Osteoblast (primary cell): ENCODE measurements at regions not wholly inside any gene's neighbourhood (a gene's known extent, or its start where the extent isn't known, plus 50 kb on each side); places are given as distances from the start of the nearest gene placed in this dataset.

Source experiments
- DNase-seq: peaks from one replicate; pipeline ENCODE4 v3.0.0; 2011; ENCODE audit warnings: low spot score, mixed read lengths; ENCODE audit not compliant: insufficient read length; ENCODE audit errors: missing footprints
- H2AFZ ChIP-seq: 2 replicates; pipeline ENCODE4 v1.6.0; 2011; ENCODE audit warnings: mild to moderate bottlenecking, low read length
- H3K27ac ChIP-seq: 2 replicates; pipeline ENCODE4 v1.5.1; 2011; ENCODE audit warnings: mild to moderate bottlenecking, low read depth, low read length, moderate library complexity
- H3K27me3 ChIP-seq: 2 replicates; pipeline ENCODE4 v1.6.0; 2012; ENCODE audit warnings: mild to moderate bottlenecking, control low read depth, inconsistent platforms, low read length, moderate library complexity; ENCODE audit not compliant: insufficient read depth
- H3K36me3 ChIP-seq: 2 replicates; pipeline ENCODE4 v1.5.1; 2011; ENCODE audit warnings: mild to moderate bottlenecking, low read length, control low read depth, moderate library complexity; ENCODE audit not compliant: insufficient read depth
- H3K4me1 ChIP-seq: 2 replicates; pipeline ENCODE4 v1.5.1; 2011; ENCODE audit warnings: mild to moderate bottlenecking, low read length, control low read depth, moderate library complexity; ENCODE audit not compliant: insufficient read depth
- H3K4me2 ChIP-seq: 2 replicates; pipeline ENCODE4 v1.6.0; 2011; ENCODE audit warnings: mild to moderate bottlenecking, low read length; ENCODE audit not compliant: insufficient read depth
- H3K4me3 ChIP-seq: fragments of 200-600 bp; sonication (generic); 3 replicates; pipeline ENCODE4 v1.5.1; 2012; ENCODE audit warnings: mild to moderate bottlenecking, low read length, inconsistent platforms; ENCODE audit not compliant: insufficient read depth
- H3K79me2 ChIP-seq: 2 replicates; pipeline ENCODE4 v1.6.0; 2012; ENCODE audit warnings: mild to moderate bottlenecking, low read length, control low read depth, inconsistent platforms; ENCODE audit not compliant: insufficient read depth
- H3K9me3 ChIP-seq: 2 replicates; pipeline ENCODE4 v1.5.1; 2011; ENCODE audit warnings: low read depth, low read length, control low read depth
- H4K20me1 ChIP-seq: 2 replicates; pipeline ENCODE4 v1.6.0; 2012; ENCODE audit warnings: mild to moderate bottlenecking, low read length, control low read depth; ENCODE audit not compliant: insufficient read depth
- TF ChIP-seq, protein P1 (sequence below): IDR thresholded peaks from 2 replicates; pipeline ENCODE4 v1.5.1; 2011; ENCODE audit warnings: mild to moderate bottlenecking, low read depth, low read length, moderate library complexity; ENCODE audit errors: extremely low read depth

DNA sequence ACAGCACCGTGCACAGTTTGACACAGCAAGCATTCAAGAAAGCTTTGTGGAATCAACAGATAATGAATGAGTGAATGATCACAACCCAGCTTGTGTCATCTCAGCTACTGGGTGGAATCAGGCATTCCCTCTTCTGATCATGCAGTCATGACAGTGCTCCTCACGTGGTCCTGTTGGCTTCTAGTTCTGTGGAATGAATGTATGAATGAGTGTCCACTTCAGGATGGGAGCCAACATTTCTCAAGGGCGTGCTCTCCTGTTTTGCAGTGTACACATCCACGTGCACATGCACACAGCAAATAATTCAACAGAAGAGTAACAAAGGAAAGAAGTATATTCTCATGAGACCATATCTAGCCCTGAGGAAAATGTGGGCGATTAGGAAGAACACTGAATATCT lies 133.1 kb upstream of the NPVF start:
- Histone ChIP-seq H3K4me1 (no peaks in the 10 kb centered on the region), H3K4me2 (no peak overlapping the region), H3K4me3 (no peak overlapping the region), H3K36me3 (no peaks in the 10 kb centered on the region), H3K27ac (no peak overlapping the region), H2AFZ (no peak overlapping the region), H3K27me3 (no peaks in the 10 kb centered on the region), H3K79me2 (no peaks in the 10 kb centered on the region), H4K20me1 (no peaks in the 10 kb centered on the region), H3K9me3 (no peaks in the 10 kb centered on the region)
- TF ChIP-seq, protein P1, sequence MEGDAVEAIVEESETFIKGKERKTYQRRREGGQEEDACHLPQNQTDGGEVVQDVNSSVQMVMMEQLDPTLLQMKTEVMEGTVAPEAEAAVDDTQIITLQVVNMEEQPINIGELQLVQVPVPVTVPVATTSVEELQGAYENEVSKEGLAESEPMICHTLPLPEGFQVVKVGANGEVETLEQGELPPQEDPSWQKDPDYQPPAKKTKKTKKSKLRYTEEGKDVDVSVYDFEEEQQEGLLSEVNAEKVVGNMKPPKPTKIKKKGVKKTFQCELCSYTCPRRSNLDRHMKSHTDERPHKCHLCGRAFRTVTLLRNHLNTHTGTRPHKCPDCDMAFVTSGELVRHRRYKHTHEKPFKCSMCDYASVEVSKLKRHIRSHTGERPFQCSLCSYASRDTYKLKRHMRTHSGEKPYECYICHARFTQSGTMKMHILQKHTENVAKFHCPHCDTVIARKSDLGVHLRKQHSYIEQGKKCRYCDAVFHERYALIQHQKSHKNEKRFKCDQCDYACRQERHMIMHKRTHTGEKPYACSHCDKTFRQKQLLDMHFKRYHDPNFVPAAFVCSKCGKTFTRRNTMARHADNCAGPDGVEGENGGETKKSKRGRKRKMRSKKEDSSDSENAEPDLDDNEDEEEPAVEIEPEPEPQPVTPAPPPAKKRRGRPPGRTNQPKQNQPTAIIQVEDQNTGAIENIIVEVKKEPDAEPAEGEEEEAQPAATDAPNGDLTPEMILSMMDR: no peak
- no peak for DNase-seq

DNA sequence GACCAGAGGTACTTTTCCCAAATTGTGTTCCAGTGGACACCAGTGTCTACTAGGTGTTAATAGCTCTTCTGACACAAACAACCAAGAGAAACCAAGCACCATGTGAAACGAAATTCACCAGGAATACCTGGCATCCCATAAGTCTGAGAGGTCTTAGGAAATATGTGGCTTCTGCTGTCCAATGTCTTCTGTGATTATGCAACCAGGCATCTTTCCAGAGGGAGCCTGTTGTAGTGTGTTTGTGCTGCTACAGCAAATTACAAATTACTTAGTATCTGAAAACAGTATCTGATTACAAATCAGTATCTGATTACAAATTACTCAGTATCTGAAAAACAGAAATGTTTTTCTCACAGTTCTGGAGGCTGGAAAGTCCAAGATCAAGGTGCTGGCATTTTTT lies 133.6 kb upstream of the NPVF start:
- no peaks in the 10 kb centered on the region for H3K4me1 ChIP-seq
- no peak overlapping the region for H3K4me2 ChIP-seq
- no peak for DNase-seq
- TF ChIP-seq, protein P1: no peak
- H3K9me3 ChIP-seq: no peaks in the 10 kb centered on the region
- no peaks in the 10 kb centered on the region for H3K27me3 ChIP-seq
- H4K20me1 ChIP-seq: no peaks in the 10 kb centered on the region
- H3K36me3 ChIP-seq: no peaks in the 10 kb centered on the region
- no peak overlapping the region for H2AFZ ChIP-seq
- no peak overlapping the region for H3K27ac ChIP-seq
- H3K4me3 ChIP-seq: no peak overlapping the region
- no peaks in the 10 kb centered on the region for H3K79me2 ChIP-seq

- H3K4me1 ChIP-seq: no peaks in the 10 kb centered on the region
- H3K27ac ChIP-seq: no peak overlapping the region
- no peaks in the 10 kb centered on the region for H3K79me2 ChIP-seq
- no peak overlapping the region for H3K4me3 ChIP-seq
- H3K9me3 ChIP-seq: peaks cover 4% of the 10 kb centered on the region
- TF ChIP-seq, protein P1: no peak
- no peaks in the 10 kb centered on the region for H3K36me3 ChIP-seq
- no peaks in the 10 kb centered on the region for H4K20me1 ChIP-seq
- no peak for DNase-seq
- no peaks in the 10 kb centered on the region for H3K27me3 ChIP-seq
- H2AFZ ChIP-seq: no peak overlapping the region
- H3K4me2 ChIP-seq: no peak overlapping the region
Measured at GRCh38 chr7:25368599-25369201, 140.4 kb upstream of the NPVF start.

DNA sequence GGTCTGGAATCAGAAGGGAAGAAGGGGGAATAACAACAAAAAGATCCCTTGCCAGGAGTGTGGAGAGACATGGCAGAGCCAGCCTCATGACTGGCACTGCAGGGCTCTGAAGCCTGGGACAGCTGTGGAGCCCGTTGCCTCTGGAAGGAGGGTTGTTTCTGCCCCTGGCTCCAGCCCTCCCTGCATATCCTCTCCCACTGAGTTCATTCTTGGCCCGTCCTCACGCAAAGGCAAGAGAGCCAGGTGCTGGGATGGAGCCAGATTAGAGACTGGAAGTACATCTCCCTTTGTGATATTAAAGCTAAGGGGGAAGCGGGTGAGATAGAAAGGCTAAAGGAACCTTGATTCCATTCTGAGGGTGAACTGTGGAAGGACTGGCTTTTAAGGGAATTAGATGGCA lies 141.5 kb upstream of the NPVF start:
- H4K20me1 ChIP-seq: no peaks in the 10 kb centered on the region
- no peak overlapping the region for H3K4me3 ChIP-seq
- H2AFZ ChIP-seq: no peak overlapping the region
- H3K79me2 ChIP-seq: no peaks in the 10 kb centered on the region
- H3K9me3 ChIP-seq: peaks cover 4% of the 10 kb centered on the region
- DNase-seq: no peak
- no peak overlapping the region for H3K4me2 ChIP-seq
- H3K4me1 ChIP-seq: no peaks in the 10 kb centered on the region
- no peaks in the 10 kb centered on the region for H3K27me3 ChIP-seq
- H3K36me3 ChIP-seq: no peaks in the 10 kb centered on the region
- no peak overlapping the region for H3K27ac ChIP-seq
- TF ChIP-seq, protein P1: no peak
